OCI-LY7 (cell line): ENCODE measurements at regions not wholly inside any gene's neighbourhood (a gene's known extent, or its start where the extent isn't known, plus 50 kb on each side); places are given as distances from the start of the nearest gene placed in this dataset.

Experiments used
- BruUV-seq: library from RNA; stranded (reverse); fragments of 400-500 nt; replicated peaks from 2 replicates; lab custom pipeline; 2021; lab: Mats Ljungman, UMichigan
- CTCF ChIA-PET: fragments of 300-600 bp; sonication (Branson Sonifier 250); formaldehyde crosslinking; loops from one replicate; lab custom pipeline; 2022; ENCODE audit warnings: antibody characterized with exemption; ENCODE audit not compliant: unreplicated experiment; lab: Charles Lee
- POLR2A ChIA-PET: fragments of 300-600 bp; sonication (Branson Sonifier 250); formaldehyde crosslinking; loops from one replicate; lab custom pipeline; 2022; ENCODE audit warnings: antibody characterized with exemption; lab: Charles Lee
- DNase-seq: peaks from one replicate; pipeline ENCODE4 v3.0.0-alpha.2; 2015; ENCODE audit warnings: low spot score
- H2AFZ ChIP-seq: fragments of 200-600 bp; sonication (generic), shearing (Covaris generic); 2 replicates; pipeline ENCODE4 v1.6.1; 2014; ENCODE audit warnings: mild to moderate bottlenecking, antibody characterized with exemption, low read length, moderate library complexity
- H3K27ac ChIP-seq: fragments of 200-600 bp; sonication (generic); 2 replicates; pipeline ENCODE4 v1.5.1; 2014; ENCODE audit warnings: mixed run types, low read depth, mild to moderate bottlenecking, moderate library complexity, low read length, inconsistent platforms; ENCODE audit not compliant: poor library complexity, severe bottlenecking
- H3K36me3 ChIP-seq: fragments of 200-600 bp; sonication (generic); 2 replicates; pipeline ENCODE4 v1.6.1; 2014; ENCODE audit warnings: mild to moderate bottlenecking, antibody characterized with exemption, low read length, moderate library complexity, mixed read lengths; ENCODE audit not compliant: insufficient read depth
- H3K4me1 ChIP-seq: fragments of 200-600 bp; sonication (generic); 2 replicates; pipeline ENCODE4 v1.5.1; 2014; ENCODE audit warnings: mild to moderate bottlenecking, low read length; ENCODE audit not compliant: insufficient read depth, poor library complexity, severe bottlenecking
- H3K4me2 ChIP-seq: fragments of 200-600 bp; sonication (generic); 2 replicates; pipeline ENCODE4 v1.6.1; 2014; ENCODE audit warnings: mild to moderate bottlenecking, low read length
- H3K4me3 ChIP-seq: fragments of 200-600 bp; sonication (generic); 2 replicates; pipeline ENCODE4 v1.5.1; 2014; ENCODE audit warnings: mild to moderate bottlenecking, low read depth, low read length; ENCODE audit not compliant: poor library complexity, severe bottlenecking
- H3K79me2 ChIP-seq: fragments of 200-600 bp; sonication (generic); 2 replicates; pipeline ENCODE4 v1.6.1; 2016; ENCODE audit warnings: low read depth, mild to moderate bottlenecking, low read length, moderate library complexity, mixed read lengths; ENCODE audit not compliant: insufficient read depth
- H3K9me2 ChIP-seq: fragments of 200-600 bp; sonication (generic); 2 replicates; pipeline ENCODE4 v1.6.1; 2016; ENCODE audit warnings: mild to moderate bottlenecking, low read length, mixed read lengths; ENCODE audit not compliant: insufficient read depth
- H3K9me3 ChIP-seq: fragments of 200-600 bp; sonication (generic); 2 replicates; pipeline ENCODE4 v1.6.1; 2014; ENCODE audit warnings: mild to moderate bottlenecking, mixed run types, low read length, mixed read lengths
- H4K20me1 ChIP-seq: fragments of 200-600 bp; sonication (generic); 2 replicates; pipeline ENCODE4 v1.6.1; 2014; ENCODE audit warnings: mild to moderate bottlenecking, antibody characterized with exemption, low read length, moderate library complexity, mixed read lengths; ENCODE audit not compliant: insufficient read depth
- EZH2phosphoT487 ChIP-seq: fragments of 200-600 bp; sonication (generic); IDR thresholded peaks from 2 replicates; pipeline ENCODE4 v1.6.1; 2018; ENCODE audit warnings: low read depth, borderline replicate concordance, mild to moderate bottlenecking, mixed run types, antibody characterized with exemption, low read length, moderate library complexity, mixed read lengths
- intact Hi-C: fragments of 100-400 bp; cut with micrococcal nuclease; formaldehyde crosslinking; loops from one replicate; pipeline ENCODE4 v1.10.0; 2022; ENCODE audit not compliant: unreplicated experiment
- TF ChIP-seq, protein P1 (sequence below): fragments of 200-600 bp; sonication (generic); conservative IDR thresholded peaks from 2 replicates; pipeline ENCODE4 v1.5.1; 2014; ENCODE audit warnings: mild to moderate bottlenecking, antibody characterized with exemption, low read length, moderate library complexity, mixed read lengths

DNA sequence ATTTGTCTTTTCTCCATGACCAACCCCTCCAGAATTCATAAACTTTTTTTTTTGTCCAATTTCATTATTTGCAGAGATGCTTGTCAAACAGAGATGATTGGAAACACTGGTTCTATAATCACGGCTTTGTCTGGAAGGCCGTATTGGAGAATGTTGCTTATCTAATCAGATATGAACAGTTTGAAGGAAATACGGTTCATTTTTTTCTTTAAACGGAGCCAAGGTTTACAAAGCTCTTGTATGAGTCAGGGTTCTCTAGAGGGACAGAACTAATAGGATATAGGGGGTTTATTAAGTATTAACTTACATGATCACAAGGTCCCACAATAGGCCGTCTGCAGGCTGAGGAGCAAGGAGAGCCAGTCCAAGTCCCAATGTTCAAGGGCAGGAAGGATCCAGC, 1415.8 kb downstream of the C4orf33 start:
- intact Hi-C loops: no loop called here

DNA sequence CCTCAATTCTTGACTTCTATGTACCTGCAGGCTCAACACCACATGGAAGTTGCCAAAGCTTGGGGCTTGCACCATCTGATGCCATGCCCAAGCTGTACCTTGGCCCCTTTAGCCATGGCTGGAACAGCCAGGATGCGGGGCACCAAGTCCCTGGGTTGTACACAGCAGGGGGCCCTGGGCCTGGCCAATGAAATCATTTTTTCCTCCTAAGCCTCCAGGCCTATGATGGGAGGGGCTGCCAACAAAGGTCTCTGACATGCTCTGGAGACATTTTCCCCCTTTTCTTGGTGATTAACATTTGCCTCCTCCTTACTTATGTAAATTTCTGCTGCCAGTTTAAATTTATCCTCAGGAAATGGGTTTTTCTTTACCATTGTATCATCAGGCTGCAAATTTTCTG, 1428.1 kb downstream of the C4orf33 start:
- POLR2A ChIA-PET: no interaction called here
- CTCF ChIA-PET: no interaction called here
- no peak overlapping the region for H3K4me2 ChIP-seq
- H3K4me1 ChIP-seq: no peaks in the 10 kb centered on the region
- peak; percentile 3 for DNase-seq
- no peaks in the 10 kb centered on the region for H3K9me2 ChIP-seq
- no peaks in the 10 kb centered on the region for H3K36me3 ChIP-seq
- intact Hi-C loops: no loop called here
- no TSS peak for BruUV-seq
- H3K79me2 ChIP-seq: no peaks in the 10 kb centered on the region
- H3K4me3 ChIP-seq: no peak overlapping the region
- 0 out of 2 replicates have a peak, but pooled peaks cover 8% of the 10 kb centered on the region for H3K9me3 ChIP-seq
- H4K20me1 ChIP-seq: no peaks in the 10 kb centered on the region
- H2AFZ ChIP-seq: no peak overlapping the region
- H3K27ac ChIP-seq: no peak overlapping the region
- TF ChIP-seq, protein P1, sequence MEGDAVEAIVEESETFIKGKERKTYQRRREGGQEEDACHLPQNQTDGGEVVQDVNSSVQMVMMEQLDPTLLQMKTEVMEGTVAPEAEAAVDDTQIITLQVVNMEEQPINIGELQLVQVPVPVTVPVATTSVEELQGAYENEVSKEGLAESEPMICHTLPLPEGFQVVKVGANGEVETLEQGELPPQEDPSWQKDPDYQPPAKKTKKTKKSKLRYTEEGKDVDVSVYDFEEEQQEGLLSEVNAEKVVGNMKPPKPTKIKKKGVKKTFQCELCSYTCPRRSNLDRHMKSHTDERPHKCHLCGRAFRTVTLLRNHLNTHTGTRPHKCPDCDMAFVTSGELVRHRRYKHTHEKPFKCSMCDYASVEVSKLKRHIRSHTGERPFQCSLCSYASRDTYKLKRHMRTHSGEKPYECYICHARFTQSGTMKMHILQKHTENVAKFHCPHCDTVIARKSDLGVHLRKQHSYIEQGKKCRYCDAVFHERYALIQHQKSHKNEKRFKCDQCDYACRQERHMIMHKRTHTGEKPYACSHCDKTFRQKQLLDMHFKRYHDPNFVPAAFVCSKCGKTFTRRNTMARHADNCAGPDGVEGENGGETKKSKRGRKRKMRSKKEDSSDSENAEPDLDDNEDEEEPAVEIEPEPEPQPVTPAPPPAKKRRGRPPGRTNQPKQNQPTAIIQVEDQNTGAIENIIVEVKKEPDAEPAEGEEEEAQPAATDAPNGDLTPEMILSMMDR: no peak
- no peak for TF ChIP-seq EZH2phosphoT487

More for the DNA sequence above, 1415.8 kb downstream of the C4orf33 start:
- H3K79me2 ChIP-seq: no peaks in the 10 kb centered on the region
- H3K36me3 ChIP-seq: no peaks in the 10 kb centered on the region
- no peaks in the 10 kb centered on the region for H3K4me1 ChIP-seq
- ChIA-PET CTCF (no interaction called here), POLR2A (no interaction called here)
- TF ChIP-seq, protein P1: no peak
- TF ChIP-seq EZH2phosphoT487: no peak
- no TSS peak for BruUV-seq
- no peaks in the 10 kb centered on the region for H3K9me3 ChIP-seq
- no peaks in the 10 kb centered on the region for H3K9me2 ChIP-seq
- H3K4me3 ChIP-seq: no peak overlapping the region
- no peaks in the 10 kb centered on the region for H4K20me1 ChIP-seq
- no peak for DNase-seq
- no peak overlapping the region for H2AFZ ChIP-seq
- H3K27ac ChIP-seq: no peak overlapping the region
- H3K4me2 ChIP-seq: no peak overlapping the region

DNA sequence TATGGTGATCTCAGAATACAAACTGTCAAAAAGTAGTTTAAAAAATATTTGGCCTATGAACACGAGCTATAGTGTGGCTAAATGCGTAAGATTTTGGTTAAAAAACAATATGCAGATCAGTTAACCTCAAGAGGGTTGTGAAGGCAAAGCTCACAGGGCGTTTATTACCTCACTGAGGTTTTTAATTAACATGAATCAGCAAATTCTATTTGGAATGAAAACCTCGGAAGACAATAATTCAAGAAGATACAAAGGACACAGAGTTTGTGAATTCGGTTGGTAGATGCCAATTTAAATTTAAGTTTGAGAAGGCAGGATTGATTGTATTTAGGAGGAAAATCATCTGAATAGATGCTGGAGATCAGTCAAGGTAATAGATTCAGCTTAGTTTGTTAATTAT, 1434.6 kb downstream of the C4orf33 start:
- Histone ChIP-seq H3K36me3 (no peaks in the 10 kb centered on the region), H3K4me3 (no peak overlapping the region), H3K27ac (no peak overlapping the region), H4K20me1 (no peaks in the 10 kb centered on the region), H2AFZ (no peak overlapping the region), H3K9me3 (no peaks in the 10 kb centered on the region), H3K4me2 (no peak overlapping the region), H3K4me1 (no peaks in the 10 kb centered on the region), H3K9me2 (no peaks in the 10 kb centered on the region), H3K79me2 (no peaks in the 10 kb centered on the region)
- TF ChIP-seq, protein P1: no peak
- TF ChIP-seq EZH2phosphoT487: no peak
- no peak for DNase-seq
- ChIA-PET POLR2A (interaction anchor here (1.0 to 1.1 kb wide), 2 partner anchors 11 to 13 kb away, joined by 4 read pairs; no protein-coding TSS in a partner anchor), CTCF (no interaction called here)
- no TSS peak for BruUV-seq
- intact Hi-C loops: no loop called here
